ENCODE measurements at regions not wholly inside any gene's neighbourhood (a gene's known extent, or its start where the extent isn't known, plus 50 kb on each side); places are given as distances from the start of the nearest gene placed in this dataset.
"Not testable (repeated sequence)": the region's sequence is repeated elsewhere in the genome, so short reads cannot be mapped to it uniquely, and the experiment has no call there.

- no peak for DNase-seq (ENCODE audit: low read depth)
- no peak overlapping the region for H3K4me3 ChIP-seq (replicated peaks; ENCODE audit: low read depth, low read length)
These were observed 247.3 kb upstream of the CNR1 start for GRCh38 chr6:88413459-88413858.

GRCh38 chr6:88408355-88408754 lies 242.2 kb upstream of the CNR1 start:
- not testable (repeated sequence) for H3K4me3 ChIP-seq (replicated peaks; ENCODE audit: low read depth, low read length); DNase-seq (ENCODE audit: low read depth)

More at GRCh38 chr6:88413459-88413858, 247.3 kb upstream of the CNR1 start:
- no peak for TF ChIP-seq CTCF (IDR thresholded peaks at IDR 0.05; ENCODE audit: low read length, missing control alignments)

DNA sequence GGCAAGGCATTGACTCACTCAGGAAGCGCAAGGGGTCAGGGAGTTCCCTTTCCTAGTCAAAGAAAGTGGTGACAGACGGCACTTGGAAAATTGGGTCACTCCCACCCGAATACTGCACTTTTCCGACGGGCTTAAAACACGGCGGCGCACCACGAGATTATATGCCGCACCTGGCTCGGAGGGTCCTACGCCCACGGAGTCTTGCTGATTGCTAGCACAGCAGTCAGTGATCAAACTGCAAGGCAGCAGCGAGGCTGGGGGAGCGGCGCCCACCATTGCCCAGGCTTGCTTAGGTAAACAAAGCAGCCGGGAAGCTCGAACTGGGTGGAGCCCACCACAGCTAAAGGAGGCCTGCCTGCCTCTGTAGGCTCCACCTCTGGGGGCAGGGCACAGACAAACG lies 240.5 kb upstream of the CNR1 start:
- H3K4me3 ChIP-seq (replicated peaks; ENCODE audit: low read depth, low read length); DNase-seq (ENCODE audit: low read depth): not testable (repeated sequence)

DNA sequence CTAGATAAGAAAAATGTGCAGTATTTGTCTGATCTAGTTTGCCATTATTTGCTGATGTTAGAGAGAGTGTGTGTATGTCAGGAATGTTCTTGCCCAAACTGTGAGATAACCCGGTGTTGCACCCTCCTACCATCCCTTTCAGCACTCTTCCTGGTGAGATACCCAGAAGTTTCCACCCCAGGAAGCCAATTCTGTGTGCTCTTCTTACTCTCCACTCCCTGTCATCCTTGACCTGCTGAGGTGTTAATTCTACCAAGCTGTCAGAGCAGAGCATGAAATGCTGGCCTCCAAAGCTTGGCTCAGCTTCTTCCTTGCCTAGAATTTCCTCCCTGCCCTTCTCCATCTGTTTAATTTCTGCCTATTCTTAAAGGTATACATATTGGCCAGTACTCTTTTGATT lies 237.3 kb upstream of the CNR1 start:
- peak; percentile 14 for DNase-seq (ENCODE audit: low read depth)
- no peak for TF ChIP-seq CTCF (IDR thresholded peaks at IDR 0.05; ENCODE audit: low read length, missing control alignments)
- H3K4me3 ChIP-seq (replicated peaks; ENCODE audit: low read depth, low read length), result no peak overlapping the region

- TF ChIP-seq CTCF (IDR thresholded peaks at IDR 0.05; ENCODE audit: low read length, missing control alignments), result no peak
- no peak overlapping the region for H3K4me3 ChIP-seq (replicated peaks; ENCODE audit: low read depth, low read length)
- DNase-seq (ENCODE audit: low read depth), result no peak
These were observed 236.8 kb upstream of the CNR1 start for GRCh38 chr6:88402909-88403308.

DNA sequence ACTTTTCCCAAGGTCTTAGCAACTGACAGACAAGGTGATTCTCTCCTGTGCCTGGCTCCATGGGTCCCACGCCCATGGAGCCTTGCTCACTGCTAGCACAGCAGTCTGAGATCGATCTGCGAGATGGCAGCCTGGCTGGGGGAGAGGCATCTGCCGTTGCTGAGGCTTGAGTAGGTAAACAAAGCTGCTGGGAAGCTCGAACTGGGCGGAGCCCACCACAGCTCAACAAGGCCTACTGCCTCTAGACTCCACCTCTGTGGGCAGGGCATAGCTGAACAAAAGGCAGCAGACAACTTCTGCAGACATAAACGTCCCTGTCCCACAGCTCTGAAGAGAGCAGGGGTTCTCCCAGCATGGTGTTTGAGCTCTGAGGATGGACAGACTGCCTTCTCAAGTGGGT lies 224.9 kb upstream of the CNR1 start:
- H3K4me3 ChIP-seq (replicated peaks; ENCODE audit: low read depth, low read length), result not testable (repeated sequence)

DNA sequence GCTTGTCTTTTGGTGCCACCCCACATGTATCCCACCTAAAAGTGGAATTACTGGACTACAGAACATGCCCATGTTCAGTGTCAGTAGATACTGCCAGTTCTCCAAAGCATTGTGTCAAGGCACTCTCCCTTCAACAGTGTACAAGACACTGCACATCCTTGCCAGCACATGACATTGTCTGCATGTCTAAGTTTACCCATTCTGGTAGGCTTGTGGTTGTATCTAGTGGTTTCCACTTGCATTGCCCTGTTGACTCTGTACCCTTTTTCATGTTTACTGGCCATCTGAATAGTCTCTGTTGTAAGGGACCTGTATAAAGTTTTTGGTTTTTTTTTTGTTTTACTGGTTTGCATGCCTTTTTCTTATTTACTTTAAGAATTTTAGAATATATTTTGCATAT lies 222.4 kb upstream of the CNR1 start:
- DNase-seq (ENCODE audit: low read depth), result no peak
- no peak overlapping the region for H3K4me3 ChIP-seq (replicated peaks; ENCODE audit: low read depth, low read length)
- TF ChIP-seq CTCF (IDR thresholded peaks at IDR 0.05; ENCODE audit: low read length, missing control alignments), result no peak

More for the DNA sequence above, 224.9 kb upstream of the CNR1 start:
- DNase-seq (ENCODE audit: low read depth), result not testable (repeated sequence)

DNA sequence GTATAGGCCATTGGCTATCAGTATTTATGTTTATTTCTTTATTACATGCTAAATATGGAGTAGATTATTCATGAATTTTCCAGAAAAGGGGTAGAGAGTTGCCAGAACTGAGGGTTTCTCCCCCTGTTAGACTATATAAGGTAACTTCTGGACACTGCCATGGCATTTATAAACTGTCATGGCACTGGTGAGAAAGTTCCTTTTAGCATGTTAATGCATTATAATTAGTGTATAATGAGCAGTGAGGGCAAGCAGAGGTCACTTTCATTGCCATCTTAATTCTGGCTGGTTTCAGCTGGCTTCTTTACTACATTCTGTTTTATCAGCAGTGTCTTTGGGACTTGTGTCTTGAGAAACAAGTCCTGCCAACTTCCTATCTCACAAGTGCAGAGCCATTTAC lies 220.0 kb upstream of the CNR1 start:
- no peak for DNase-seq (ENCODE audit: low read depth)
- TF ChIP-seq CTCF (IDR thresholded peaks at IDR 0.05; ENCODE audit: low read length, missing control alignments), result no peak

DNA sequence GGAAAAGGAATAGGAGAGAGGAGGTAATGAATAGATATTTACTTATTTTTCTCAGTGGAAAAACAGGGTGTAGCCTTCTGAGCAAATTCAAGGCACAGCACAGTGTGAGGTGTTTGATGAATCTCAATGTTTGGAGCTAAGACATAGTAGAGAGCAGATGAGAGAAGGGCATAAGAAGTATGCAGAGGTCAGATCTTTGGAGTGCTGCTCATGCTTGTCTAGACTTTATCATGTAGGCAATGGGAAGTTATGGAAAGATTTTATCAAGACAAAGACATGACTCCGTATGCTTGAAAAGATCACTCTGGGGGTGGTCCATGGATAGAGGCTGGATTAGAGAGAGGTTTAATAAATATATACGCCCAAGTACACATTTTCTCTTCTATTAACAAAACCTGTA lies 217.0 kb upstream of the CNR1 start:
- no peak for DNase-seq (ENCODE audit: low read depth)
- H3K4me3 ChIP-seq (replicated peaks; ENCODE audit: low read depth, low read length), result no peak overlapping the region
- no peak for TF ChIP-seq CTCF (IDR thresholded peaks at IDR 0.05; ENCODE audit: low read length, missing control alignments)

More for the DNA sequence above, 220.0 kb upstream of the CNR1 start:
- no peak overlapping the region for H3K4me3 ChIP-seq (replicated peaks; ENCODE audit: low read depth, low read length)
